NCI-H1694 (cell line): ENCODE measurements at regions not wholly inside any gene's neighbourhood (a gene's known extent, or its start where the extent isn't known, plus 50 kb on each side); places are given as distances from the start of the nearest gene placed in this dataset.

Source experiments
- DNase-seq: peaks from one replicate; lab custom pipeline; 2025; lab: John Stamatoyannopoulos, UW

DNA sequence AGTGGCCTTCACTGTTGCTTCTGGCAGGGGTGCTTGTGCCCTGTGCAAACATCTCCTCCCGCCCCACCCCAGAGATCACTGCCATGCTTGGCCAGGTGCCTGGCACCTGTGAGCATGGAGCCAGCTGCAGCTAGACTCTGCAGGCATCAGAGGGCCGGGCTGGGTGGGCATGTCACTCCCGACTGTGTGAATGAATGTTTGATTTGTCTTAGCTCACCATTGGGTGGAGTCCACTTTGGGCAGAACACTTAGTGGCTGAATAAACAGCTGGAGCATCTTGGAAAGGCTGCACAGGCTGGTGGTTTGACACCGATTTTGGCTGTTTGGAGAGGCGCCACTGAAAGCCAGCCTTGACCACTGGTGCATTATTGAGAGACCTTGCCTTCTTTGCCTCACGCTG lies 267.3 kb downstream of the DLEU7 start:
- DNase-seq: no peak

DNA sequence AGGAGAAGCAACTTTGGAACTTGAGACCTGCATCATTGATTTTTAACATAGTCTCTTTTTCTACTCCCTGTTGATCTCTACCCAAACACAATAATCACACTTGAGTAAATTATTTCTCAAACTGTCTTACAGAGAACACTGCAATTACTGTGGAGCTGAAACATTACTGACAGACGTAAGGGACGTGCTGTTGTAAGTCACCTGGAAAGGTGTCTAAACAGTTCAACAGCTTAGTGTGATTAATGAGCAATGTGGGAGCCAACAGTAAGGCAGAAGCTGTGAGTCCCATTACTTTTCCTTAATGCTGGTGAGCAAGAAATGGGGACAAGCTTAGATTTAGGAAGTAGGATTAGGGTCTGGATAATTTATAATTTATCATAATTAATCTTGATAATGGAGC lies 265.7 kb downstream of the DLEU7 start:
- no peak for DNase-seq

DNA sequence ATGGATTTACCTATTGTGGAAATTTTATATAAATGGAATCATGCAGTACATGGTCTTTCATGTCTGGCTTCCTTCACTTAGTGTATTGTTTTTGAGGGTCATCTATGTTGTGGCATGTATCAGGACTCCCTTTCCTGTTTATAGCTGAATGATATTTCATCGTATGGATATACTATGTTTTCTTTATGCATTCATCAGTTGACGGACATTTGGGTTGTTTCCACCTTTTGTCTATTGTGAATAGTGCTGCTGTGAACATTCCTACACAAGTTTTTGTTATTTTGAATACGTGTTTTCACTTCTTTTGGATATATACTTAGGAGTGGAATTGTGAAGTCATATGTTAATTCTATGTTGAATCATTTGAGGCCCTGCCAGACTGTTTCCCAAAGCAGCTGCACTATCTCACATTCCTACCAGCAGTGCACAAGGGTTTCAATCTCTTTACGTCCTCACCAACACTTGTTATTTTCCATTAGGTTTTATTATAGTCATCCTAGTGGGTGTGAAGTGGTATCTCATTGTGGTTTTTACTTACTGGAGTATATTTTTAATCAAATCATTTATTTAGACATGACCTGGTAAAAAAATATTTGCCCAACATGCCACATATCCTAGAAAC lies 262.7 kb downstream of the DLEU7 start:
- DNase-seq: no peak

DNA sequence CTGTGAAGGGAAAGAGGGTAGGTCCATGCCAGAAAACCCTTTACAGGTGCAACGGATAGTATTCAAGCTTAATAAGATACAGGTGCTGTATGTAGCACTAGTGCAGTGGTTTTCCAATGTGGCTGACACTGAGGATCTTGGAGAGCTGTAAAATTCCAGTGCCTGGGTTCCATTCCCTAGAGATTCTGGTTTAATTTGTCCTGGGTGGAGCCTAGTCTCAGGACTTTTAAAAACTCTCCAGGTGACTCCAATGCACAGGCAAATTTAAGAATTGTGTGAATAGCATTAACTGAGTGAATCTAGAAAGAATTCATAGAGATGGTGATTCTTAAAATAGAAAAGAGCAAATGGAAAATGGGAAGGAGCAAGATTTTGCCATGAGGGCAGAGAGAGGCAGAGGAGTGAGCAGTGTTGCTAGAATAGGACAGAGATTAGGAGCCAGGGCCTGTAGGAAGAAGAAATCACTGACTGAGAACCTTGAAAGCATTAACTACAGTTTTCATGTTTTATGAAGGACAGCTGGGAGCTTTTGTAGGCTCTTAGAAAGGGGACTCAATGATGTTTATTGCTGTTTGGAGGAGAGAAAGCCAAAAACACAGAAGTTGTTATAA lies 261.8 kb downstream of the DLEU7 start:
- no peak for DNase-seq

DNA sequence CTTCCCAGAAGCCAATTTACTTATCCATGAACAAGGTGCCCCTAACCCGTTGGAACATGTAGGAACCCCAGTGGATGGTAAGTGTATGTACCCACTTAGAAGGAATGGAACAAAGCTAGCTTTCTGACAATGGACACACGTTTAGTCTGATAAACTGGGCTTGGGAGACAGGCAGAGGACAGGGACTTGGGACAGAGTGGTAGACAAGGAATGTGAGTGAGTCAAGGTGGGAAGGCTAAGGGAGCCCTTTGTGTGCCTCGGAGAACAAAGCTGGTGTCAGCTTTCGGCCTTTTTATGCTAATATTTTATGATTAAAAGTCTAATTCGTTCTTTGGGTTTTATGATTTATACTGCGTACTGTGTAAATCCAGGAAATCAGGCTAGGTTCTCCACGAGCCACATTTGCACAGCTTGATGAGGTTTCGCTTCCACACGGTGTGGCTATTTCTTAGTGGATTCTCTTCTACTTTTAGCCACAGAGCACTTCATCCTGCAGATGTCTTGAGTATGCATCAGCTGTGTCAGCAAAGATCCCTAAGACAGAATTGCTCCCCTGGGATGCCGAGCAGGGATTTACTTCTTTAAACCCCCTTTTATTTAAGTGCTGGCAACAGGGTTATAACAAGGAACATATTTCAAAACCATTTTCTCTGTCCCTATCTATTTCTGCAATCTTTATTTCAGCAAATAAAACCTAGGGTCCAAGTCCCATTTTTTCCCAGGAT lies 258.5 kb downstream of the DLEU7 start:
- no peak for DNase-seq

DNA sequence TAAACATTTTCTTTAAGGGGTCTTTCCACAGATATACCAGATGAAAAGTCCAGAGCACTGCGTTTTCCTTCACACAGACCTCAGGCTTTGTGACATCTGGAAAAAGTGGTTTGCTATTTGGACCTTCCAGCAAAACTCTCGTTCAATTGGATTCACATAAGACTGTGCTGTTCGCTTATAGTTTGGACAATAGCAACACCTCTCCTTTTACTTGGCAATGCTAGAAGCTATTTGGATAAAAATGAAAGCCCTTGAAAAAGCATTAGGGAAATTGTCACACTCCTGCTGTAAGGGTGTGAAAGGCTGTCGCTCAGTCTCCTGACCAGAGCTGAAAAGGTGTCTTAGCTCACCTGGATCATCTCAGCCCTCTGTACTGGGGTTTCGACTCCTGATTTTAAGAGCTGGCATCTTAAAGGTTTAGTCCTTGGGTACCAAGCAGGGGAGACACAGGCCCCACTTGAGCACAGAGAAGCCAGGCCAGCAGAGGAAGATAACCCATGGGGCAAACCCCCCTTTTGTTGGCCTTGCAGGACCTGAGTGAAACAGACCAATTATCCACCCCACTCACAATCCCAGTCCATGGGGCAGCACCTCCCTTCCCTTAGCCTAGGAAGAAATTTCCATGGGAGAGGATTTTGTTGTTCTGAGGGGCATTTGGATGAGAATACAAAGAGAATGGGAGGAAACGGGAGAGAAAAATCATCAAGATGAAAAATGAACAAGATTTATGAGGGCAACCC lies 257.6 kb downstream of the DLEU7 start:
- DNase-seq: no peak

DNA sequence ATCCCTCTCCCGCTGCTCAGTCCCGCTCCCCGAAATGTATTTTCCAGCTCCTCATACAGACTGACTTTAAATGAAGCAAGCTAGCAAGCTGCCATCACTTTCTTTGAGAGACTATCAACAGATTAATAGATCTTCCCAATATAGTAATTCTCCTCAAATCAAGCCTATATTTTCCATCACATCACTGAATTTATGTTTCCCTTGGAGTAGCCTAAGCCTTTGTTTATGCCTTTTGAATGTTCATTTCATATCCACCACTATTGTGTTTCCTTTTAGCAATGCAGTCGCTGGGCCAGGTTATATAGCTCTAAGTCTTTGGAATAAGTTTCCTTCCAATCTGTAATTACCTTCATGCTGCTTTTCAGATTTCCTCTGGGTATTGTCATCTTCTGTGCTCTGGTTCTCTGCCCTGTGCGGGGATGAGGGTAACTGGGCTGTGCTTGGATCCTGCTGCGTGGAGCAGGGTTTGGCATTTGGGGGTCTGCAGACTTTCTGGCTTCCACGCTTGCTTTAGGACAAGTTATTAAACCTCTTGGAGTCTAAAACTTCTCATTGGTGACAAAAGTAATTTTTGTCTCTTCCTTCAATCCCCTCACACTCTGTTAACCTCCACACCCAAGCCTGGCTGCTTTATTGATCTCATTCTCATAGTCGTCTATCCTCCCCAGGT lies 256.9 kb downstream of the DLEU7 start:
- DNase-seq: no peak

DNA sequence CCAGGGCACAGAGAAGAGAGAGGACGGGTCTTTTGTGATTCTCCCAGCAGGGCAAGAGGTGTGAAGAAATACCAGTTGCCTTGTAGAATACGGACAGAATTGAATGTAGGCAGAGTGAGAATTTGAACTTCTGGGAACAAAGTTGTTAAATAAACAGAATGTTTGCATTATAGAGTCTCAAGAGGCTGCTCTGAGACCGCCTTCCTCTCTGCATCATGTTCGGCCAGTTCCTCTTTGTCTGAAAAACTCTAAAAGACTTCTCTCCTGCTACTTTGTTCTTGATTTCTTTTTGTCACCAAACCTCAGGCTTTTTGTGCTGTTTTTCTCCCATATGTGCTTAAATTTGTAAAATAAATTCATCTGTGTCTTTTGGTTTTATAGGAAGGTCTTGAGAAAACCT lies 256.4 kb downstream of the DLEU7 start:
- no peak for DNase-seq

DNA sequence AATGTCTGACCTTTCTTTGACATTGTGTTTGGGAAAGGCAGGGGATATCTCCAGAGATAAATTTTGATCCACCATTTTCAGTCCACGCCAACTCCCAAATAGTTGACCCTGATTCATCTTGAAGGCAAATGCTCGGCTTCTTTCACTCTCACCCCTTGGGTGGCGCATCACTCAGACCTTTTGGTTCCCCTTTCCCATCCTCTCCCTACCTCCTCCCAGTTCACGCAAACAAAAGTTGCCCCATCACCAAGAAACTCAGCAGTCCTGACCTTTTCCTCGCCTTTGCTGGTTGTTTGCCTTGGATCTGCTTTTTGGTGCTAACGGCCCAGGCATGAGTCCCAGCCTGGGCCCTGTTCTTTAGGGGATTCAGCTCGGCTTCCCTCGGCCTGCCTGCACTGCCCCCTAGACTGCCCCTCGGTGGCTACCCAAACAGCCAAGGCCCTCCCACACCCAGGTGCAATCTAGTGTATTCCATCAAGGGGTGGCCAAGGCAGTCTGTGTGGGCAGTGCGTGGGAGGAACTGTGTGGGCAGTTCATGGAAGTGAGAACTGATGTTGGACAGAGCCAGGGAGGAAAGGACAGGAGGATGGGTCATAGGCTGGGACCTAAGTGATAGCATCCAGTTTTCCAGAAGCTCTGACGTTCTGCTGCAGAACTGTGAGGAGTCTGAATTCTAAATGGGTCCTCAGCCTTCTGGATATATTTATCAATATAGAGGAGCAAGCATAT lies 255.7 kb downstream of the DLEU7 start:
- DNase-seq: no peak

DNA sequence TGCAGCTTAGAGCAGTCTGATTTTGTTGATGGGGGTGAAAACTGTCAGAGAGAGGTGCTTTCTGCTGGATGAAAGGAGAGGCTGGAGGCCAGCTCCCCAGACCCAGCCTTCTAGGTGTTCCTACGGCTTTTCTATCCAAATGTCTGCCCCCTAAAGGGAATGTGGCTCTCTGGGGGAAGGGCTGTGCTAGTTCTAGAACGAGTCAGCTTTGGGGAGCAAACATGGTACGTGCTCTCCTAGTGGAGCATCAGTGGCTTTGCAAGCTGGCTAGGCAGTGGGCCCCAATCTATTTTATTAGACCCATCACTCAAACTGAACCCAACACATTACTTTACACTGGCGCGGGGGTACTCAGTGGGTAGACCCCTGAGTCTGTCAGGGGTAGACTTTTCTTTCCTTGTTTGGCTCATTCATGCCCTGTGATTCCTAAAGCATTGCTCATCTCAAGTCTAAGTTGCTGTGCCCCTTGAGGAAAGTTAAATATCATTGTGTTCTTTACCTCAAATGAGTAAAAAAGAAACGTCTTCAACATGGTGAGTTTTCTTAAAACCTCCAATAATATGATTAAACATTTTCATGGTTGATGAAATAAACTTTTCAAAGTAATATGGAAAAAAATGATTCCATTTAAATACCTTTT lies 254.9 kb downstream of the DLEU7 start:
- DNase-seq: no peak

DNA sequence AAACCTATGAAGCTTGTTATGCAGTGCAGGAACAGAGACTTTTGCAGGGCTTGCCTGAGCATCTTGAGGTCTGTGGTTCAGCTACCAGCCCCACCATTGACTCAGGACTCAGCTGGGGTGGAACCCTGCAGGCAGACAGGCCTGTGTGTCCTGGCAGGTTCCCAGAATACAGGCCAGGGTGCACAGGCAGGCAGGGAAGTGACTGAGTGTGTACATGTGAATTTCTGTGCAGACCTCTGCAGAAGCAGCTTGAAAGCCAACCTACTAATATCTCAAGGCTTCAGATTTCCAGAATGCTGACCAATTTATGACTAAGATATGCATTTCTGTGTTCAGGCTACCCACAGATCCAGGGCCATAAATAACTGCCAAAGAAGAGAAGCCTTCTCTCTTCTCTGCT lies 254.4 kb downstream of the DLEU7 start:
- DNase-seq: no peak

DNA sequence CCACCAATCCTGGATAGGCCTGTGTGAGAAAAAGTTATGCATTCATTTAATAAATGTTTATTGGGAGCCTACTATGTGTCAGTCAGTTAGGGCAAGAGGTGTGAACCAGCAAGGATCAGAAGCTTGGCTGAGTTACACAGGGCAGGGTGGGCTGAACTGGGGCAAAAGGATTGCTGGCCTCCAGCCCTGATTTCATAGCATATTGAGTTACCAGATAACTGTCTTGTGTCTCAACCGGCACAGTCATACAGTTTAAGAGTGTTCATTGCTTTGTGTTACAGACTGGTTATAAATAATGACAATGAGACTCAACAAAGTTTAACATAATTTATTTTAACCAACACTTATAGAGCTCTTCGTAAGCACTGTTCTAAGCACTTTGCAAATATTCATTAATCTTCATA lies 253.8 kb downstream of the DLEU7 start:
- DNase-seq: no peak

DNA sequence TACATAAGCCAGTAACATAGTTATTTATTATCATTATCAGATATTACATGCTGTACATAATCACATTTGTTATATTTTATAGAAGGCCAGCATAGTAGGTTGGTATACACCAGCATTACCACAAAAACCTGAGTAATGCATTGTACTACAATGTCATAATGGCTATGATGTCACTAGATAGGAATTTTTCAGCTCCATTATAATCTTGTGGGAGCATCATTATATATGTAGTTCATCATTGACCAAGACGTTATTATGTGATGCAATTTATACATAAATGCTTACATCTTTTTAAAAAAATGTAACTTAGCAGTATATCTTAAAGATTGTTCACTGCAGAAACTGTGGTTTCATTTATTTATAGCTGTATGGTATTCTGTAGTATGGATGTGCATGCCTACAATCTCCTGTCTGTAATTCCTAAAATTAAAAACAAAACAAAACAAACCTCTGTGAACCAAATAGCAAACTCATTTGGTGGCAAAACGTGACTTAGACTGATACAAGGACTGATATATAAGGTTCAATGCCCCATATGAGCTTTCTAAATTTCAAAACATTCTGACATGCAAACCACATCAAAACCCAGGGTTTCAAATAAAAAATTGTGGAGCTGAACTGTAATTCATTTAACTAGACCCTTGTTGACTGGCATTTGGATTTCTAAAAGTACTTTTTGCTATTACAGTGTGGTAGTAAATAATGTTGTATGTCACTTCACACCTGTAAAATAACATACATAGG lies 250.9 kb downstream of the DLEU7 start:
- no peak for DNase-seq

DNA sequence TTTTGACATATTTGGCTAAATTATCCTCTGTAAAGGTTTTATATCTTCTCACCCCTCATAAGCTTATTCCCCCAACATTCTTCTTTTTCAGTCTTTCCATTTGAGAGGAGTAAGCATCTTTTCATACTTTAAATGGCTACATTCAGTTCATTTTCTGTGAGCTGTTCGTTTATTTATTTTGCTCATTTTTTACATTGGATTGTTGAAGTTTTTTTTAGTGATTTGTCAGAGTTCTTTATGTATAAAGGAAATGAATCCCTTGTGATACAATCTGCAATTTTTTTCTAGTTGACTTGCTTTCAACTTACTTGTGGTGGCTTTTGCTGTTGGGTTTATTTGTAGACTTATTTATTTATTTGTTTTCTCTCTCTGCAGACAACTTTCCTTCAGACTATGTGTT lies 250.3 kb downstream of the DLEU7 start:
- DNase-seq: no peak

DNA sequence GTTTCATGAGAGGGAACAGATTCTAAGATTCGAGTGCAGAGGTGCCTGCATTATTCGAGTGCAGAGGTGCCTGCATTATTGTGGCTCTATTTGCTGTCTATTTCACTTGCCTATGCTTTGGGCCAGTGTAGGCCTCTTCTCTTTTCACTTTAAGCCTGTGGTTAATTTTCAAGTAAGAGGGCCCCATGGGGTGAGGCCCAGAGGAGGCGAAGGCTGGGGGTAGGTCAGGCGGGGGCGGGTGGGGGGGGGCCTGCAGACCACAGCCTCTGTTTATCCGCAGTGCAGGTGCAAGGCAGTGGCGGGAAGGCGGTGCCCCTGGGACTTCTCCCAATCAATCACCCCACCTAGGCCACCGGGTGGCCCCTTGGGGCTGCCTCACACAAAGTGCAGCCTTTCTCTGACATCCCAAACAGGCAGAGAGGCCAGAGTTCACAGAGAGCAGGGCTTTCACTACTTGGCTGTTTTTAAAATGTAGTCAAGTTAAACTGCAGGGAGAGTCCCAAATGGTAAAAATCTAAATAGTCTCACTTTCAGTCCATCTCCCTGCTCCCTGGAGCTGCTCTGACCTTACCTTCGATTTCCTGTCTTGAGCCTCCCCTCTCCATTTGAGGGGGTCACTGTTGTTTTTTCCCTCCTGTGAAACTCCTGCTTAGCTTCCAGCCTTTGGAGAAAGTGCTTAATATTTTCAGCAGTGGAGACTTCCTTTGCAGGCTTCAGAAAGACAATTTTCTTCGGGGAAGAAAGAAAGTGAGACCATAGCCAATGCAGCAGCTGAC lies 249.0 kb downstream of the DLEU7 start:
- DNase-seq: no peak

DNA sequence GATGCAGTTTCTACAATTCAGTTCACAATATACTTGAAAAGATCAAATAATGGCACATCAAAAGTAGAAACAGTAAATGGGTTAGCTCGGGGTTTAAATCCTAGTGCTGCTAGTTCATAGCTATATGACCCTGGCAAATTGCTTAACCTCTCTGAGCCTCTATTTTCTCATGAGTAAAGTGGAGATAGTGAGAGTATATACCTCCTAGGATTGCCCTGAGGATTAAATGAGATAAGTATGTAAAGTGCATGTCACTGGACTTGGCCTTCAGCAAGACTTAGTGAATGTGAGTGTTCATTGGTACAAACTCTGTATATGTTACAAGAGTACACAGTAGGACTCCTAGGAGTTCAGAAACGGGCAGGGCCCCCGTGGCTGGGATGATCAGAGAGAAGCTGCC lies 248.3 kb downstream of the DLEU7 start:
- no peak for DNase-seq

DNA sequence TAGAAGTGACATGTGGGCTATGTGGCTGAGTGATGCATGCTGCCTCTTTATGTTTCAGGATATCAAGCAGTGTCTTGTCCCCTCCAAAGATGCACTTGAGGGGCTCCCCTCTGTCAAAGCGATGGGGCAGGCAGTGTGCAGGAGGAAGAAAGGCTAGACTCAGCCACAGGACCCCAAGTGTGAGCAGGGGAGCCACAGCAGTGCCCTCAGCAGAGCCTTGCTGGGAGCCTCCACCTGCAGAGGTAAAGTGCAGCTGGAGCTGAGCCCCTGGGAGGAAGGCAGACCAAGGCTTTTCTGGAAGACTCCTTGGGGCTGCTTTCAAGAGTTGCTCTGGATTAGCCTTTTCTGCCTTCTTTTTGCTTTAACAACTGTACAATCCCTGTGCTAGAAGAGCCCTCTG lies 247.3 kb downstream of the DLEU7 start:
- no peak for DNase-seq

DNA sequence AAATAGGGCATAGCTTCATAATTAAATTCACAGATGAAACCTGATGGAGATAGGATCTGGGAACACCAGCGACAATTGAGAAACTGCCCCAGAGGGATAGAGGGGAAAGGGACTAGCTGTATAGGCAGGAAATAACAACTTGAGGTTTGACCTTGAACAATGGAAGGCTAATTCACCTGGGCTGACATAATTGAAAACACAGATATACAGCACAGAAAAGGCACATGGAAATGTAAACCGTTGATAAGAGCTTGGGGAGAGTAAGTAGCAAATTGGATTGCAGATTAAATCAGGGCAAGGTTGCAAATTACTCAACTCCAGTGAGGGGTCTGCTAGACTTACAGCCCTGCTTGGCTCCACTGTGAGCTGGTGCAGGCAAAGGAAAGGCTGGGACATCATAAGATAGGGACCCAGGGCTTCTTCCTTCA lies 246.7 kb downstream of the DLEU7 start:
- DNase-seq: no peak

DNA sequence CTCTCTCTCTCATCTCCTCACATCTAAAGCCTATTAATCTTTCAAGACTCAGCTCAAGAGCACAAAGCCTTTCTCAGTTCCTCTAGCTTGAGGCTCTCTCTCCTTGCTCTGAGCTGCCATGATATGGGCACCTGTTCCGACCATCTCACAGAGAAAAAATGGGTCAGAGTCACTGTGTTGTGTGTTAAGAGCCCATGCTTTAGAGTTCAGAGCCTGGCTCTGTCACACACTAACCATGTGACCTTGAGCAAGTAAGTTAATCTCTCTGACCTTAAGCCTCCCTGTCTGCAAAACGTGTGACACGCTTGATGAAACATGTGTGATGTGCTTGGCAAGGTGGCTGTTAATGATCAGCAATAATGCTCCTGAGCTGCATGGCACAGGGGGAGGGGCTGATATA lies 245.2 kb downstream of the DLEU7 start:
- DNase-seq: no peak

DNA sequence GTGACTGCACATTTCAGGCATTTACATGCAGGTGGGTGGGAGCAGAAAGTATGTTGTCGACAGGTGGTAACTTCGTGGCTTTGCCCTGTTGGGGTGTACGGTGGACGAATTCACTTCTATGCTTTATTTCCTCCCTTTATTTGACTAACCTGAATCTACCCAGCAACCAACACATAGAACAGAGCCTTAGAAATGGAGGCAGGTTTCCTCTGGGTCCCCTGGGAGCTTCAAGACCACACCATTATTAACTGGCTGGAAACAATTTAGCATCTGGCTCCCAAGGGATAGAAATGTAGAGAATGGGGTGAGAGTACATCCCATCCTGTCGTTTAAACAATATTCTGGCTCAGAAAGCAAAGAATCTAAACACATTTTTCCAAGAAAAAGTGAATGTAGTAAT lies 244.4 kb downstream of the DLEU7 start:
- no peak for DNase-seq
